Astrocyte (in vitro differentiated cells and primary cell): ENCODE measurements at regions not wholly inside any gene's neighbourhood (a gene's known extent, or its start where the extent isn't known, plus 50 kb on each side); places are given as distances from the start of the nearest gene placed in this dataset.

Experiments used
- DNase-seq: peaks from one replicate; pipeline ENCODE4 v3.0.0-alpha.2; 2010; ENCODE audit warnings: low read depth
- FAIRE-seq: peaks from 2 replicates; lab custom pipeline; 2011; peaks lifted over from hg19 to GRCh38; lab: Jason Lieb, UNC
- H2AFZ ChIP-seq: 2 replicates; pipeline ENCODE4 v1.6.0; 2012; ENCODE audit warnings: low read depth, low read length, inconsistent platforms
- H3K27ac ChIP-seq: 2 replicates; pipeline ENCODE4 v1.5.1; 2011; ENCODE audit warnings: low read depth, low read length, inconsistent platforms
- H3K27me3 ChIP-seq: 2 replicates; pipeline ENCODE4 v1.6.0; 2011; ENCODE audit warnings: low read length, inconsistent platforms; ENCODE audit not compliant: insufficient read depth
- H3K36me3 ChIP-seq: 2 replicates; pipeline ENCODE4 v1.5.1; 2011; ENCODE audit warnings: low read length, inconsistent platforms; ENCODE audit not compliant: insufficient read depth
- H3K4me1 ChIP-seq: 2 replicates; pipeline ENCODE4 v1.5.1; 2011; ENCODE audit warnings: low read length, inconsistent platforms; ENCODE audit not compliant: insufficient read depth
- H3K4me2 ChIP-seq: 2 replicates; pipeline ENCODE4 v1.6.0; 2012; ENCODE audit warnings: low read length, inconsistent platforms
- H3K4me3 ChIP-seq: 2 replicates; pipeline ENCODE4 v1.5.1; 2011; ENCODE audit warnings: low read depth, mild to moderate bottlenecking, low read length, inconsistent platforms; ENCODE audit not compliant: insufficient read depth
- H3K79me2 ChIP-seq: 2 replicates; pipeline ENCODE4 v1.6.0; 2012; ENCODE audit warnings: mild to moderate bottlenecking, low read length, inconsistent platforms; ENCODE audit not compliant: insufficient read depth
- H3K9ac ChIP-seq: 2 replicates; pipeline ENCODE4 v1.6.0; 2012; ENCODE audit warnings: mild to moderate bottlenecking, low read length, inconsistent platforms
- H3K9me3 ChIP-seq: 2 replicates; pipeline ENCODE4 v1.5.1; 2012; ENCODE audit warnings: low read depth, mild to moderate bottlenecking, low read length, inconsistent platforms; ENCODE audit not compliant: insufficient read depth
- H4K20me1 ChIP-seq: 2 replicates; pipeline ENCODE4 v1.6.0; 2012; ENCODE audit warnings: low read length, inconsistent platforms; ENCODE audit not compliant: insufficient read depth
- H3K27ac Mint-ChIP-seq: one replicate; pipeline ENCODE4 v1.8.0; 2021; ENCODE audit warnings: mild to moderate bottlenecking, mixed read lengths; ENCODE audit not compliant: unreplicated experiment
- H3K27me3 Mint-ChIP-seq: one replicate; pipeline ENCODE4 v1.8.0; 2021; ENCODE audit warnings: low read depth, mixed read lengths; ENCODE audit not compliant: unreplicated experiment
- H3K36me3 Mint-ChIP-seq: one replicate; pipeline ENCODE4 v1.8.0; 2021; ENCODE audit warnings: low read depth, mixed read lengths; ENCODE audit not compliant: unreplicated experiment
- H3K4me1 Mint-ChIP-seq: one replicate; pipeline ENCODE4 v1.8.0; 2021; ENCODE audit warnings: low read depth, mixed read lengths; ENCODE audit not compliant: unreplicated experiment
- H3K4me3 Mint-ChIP-seq: one replicate; pipeline ENCODE4 v1.8.0; 2021; ENCODE audit warnings: mild to moderate bottlenecking, moderate library complexity, mixed read lengths; ENCODE audit not compliant: unreplicated experiment
- H3K9me3 Mint-ChIP-seq: one replicate; pipeline ENCODE4 v1.8.0; 2021; ENCODE audit warnings: mild to moderate bottlenecking, mixed read lengths; ENCODE audit not compliant: unreplicated experiment
- EZH2 ChIP-seq: IDR thresholded peaks from 2 replicates; pipeline ENCODE4 v1.6.1; 2012; ENCODE audit warnings: mild to moderate bottlenecking, low read length, inconsistent platforms; ENCODE audit not compliant: insufficient read depth
- TF ChIP-seq, protein P1 (sequence below): IDR thresholded peaks from 2 replicates; pipeline ENCODE4 v1.5.1; 2011; ENCODE audit warnings: low read depth, mild to moderate bottlenecking, inconsistent platforms, low read length, moderate library complexity; ENCODE audit not compliant: insufficient read depth

- TF ChIP-seq, protein P1, sequence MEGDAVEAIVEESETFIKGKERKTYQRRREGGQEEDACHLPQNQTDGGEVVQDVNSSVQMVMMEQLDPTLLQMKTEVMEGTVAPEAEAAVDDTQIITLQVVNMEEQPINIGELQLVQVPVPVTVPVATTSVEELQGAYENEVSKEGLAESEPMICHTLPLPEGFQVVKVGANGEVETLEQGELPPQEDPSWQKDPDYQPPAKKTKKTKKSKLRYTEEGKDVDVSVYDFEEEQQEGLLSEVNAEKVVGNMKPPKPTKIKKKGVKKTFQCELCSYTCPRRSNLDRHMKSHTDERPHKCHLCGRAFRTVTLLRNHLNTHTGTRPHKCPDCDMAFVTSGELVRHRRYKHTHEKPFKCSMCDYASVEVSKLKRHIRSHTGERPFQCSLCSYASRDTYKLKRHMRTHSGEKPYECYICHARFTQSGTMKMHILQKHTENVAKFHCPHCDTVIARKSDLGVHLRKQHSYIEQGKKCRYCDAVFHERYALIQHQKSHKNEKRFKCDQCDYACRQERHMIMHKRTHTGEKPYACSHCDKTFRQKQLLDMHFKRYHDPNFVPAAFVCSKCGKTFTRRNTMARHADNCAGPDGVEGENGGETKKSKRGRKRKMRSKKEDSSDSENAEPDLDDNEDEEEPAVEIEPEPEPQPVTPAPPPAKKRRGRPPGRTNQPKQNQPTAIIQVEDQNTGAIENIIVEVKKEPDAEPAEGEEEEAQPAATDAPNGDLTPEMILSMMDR = no peak
- no peak for TF ChIP-seq EZH2
- Mint-ChIP-seq H3K27me3 (no peaks in the 10 kb centered on the region), H3K4me3 (no peak overlapping the region), H3K9me3 (peaks cover 6% of the 10 kb centered on the region), H3K36me3 (peaks cover 4% of the 10 kb centered on the region), H3K27ac (no peak overlapping the region), H3K4me1 (no peaks in the 10 kb centered on the region)
- H2AFZ ChIP-seq = no peak overlapping the region
- H3K9me3 ChIP-seq = no peaks in the 10 kb centered on the region
- H3K4me1 ChIP-seq = no peaks in the 10 kb centered on the region
- no peak overlapping the region for H3K27ac ChIP-seq
- H3K4me3 ChIP-seq = no peak overlapping the region
- no peak for FAIRE-seq
- no peak for DNase-seq
- no peak overlapping the region for H3K4me2 ChIP-seq
- no peaks in the 10 kb centered on the region for H3K27me3 ChIP-seq
- no peaks in the 10 kb centered on the region for H3K79me2 ChIP-seq
- no peaks in the 10 kb centered on the region for H3K36me3 ChIP-seq
- H4K20me1 ChIP-seq = no peaks in the 10 kb centered on the region
- no peak overlapping the region for H3K9ac ChIP-seq
Measured at GRCh38 chr3:69607466-69608305, 131.6 kb upstream of the MITF start.

DNA sequence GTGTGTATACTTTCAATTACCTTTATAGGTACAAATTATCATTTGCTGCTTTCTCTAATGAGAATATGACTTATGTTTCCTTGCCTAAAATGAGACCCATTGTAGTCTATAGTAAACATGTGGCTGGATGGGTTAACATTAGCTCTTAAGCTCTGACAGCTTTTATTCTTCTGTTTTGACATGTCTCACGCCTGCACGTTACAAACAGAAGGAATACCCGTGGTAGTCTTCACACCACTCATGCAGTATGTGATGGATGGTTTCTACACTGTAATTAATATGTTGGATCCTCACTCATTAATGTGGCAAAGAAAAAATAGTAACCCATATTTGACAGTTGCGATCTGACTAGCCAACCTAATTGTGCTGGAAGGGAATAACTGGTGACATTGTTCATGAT, 133.4 kb upstream of the MITF start:
- Mint-ChIP-seq H3K36me3 (peaks cover 4% of the 10 kb centered on the region), H3K27ac (no peak overlapping the region), H3K4me3 (no peak overlapping the region), H3K27me3 (no peaks in the 10 kb centered on the region), H3K9me3 (peaks cover 6% of the 10 kb centered on the region), H3K4me1 (no peaks in the 10 kb centered on the region)
- H3K79me2 ChIP-seq = no peaks in the 10 kb centered on the region
- no peak for DNase-seq
- no peaks in the 10 kb centered on the region for H3K4me1 ChIP-seq
- H3K36me3 ChIP-seq = no peaks in the 10 kb centered on the region
- H3K27ac ChIP-seq = no peak overlapping the region
- H3K9me3 ChIP-seq = no peaks in the 10 kb centered on the region
- TF ChIP-seq, protein P1 = no peak
- TF ChIP-seq EZH2 = no peak
- H3K4me3 ChIP-seq = no peak overlapping the region
- H2AFZ ChIP-seq = no peak overlapping the region
- H3K27me3 ChIP-seq = no peaks in the 10 kb centered on the region
- no peaks in the 10 kb centered on the region for H4K20me1 ChIP-seq
- H3K9ac ChIP-seq = no peak overlapping the region
- FAIRE-seq = no peak
- no peak overlapping the region for H3K4me2 ChIP-seq
